M059J (cell line): ENCODE measurements at regions not wholly inside any gene's neighbourhood (a gene's known extent, or its start where the extent isn't known, plus 50 kb on each side); places are given as distances from the start of the nearest gene placed in this dataset.
A peak's percentile ranks its signal among the peaks of the same experiment; 100 is the strongest.
"Not testable (repeated sequence)": the region's sequence is repeated elsewhere in the genome, so short reads cannot be mapped to it uniquely, and the experiment has no call there.

Source experiments
- DNase-seq: peaks from one replicate; pipeline ENCODE4 v3.0.0-alpha.2; 2012; ENCODE audit warnings: low read depth

- no peak for DNase-seq
Observed at GRCh38 chrX:95218976-95219375, 1465.7 kb upstream of the DIAPH2 start.

DNA sequence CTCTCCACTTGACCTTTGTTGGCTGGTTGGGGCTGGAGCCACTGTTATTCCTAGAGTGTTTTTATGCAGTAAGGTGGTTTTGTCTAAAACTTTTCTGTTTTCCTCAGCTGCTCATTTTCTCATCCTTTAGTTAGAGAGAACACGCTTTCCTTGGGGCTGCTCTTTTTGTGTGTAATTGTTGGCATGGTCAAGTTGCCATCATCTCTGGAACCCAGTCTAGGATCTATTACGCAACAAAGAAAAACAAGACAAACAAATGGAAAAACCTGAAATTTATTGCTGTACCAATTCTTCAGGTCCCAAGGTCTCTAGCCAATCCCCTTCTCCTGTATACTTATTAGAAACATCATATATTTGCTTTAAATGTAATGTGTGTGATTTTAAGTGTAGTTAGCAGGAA, 1436.3 kb upstream of the DIAPH2 start:
- DNase-seq = no peak

GRCh38 chrX:95290455-95290854, 1394.2 kb upstream of the DIAPH2 start:
- no peak for DNase-seq

DNA sequence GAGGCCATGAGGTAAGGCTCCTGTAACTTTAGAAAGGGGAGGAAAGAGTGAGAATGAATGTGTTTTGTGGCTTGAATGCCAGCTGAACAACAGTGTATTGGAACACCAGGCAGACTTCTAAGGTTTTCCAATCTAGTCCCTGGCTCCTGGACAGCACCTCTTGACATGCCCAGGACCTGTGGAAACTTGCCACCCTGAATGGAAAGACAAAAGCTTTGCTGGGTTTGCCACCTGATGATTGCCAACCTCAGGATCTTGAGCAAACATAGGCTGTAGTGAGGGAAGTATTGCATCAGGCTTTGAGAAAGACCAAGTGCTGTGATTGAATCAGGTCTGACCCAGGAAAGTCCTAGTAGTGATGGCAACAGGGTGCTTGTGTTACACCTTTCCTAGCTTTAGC, 1393.1 kb upstream of the DIAPH2 start:
- DNase-seq = no peak

GRCh38 chrX:95318882-95319281, 1365.8 kb upstream of the DIAPH2 start:
- DNase-seq = no peak

DNA sequence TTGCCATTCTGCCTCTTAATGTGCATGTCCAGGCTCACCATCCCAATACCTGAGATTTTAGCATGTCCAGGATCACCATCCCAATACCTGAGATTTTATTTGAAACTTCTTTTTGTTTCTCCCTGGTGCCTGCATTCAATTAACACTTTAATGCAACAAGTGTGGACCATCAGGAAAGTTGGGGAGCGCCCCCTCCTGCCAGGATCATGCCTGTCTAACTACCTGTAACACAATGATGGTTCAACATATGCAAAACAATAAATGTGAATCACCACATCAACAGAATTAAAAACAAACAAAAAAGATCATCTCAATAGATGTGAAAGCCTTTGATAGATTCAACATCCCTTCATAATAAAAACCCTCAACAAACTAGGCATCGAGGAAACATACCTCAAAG, 1359.5 kb upstream of the DIAPH2 start:
- DNase-seq = no peak

GRCh38 chrX:95330292-95330691, 1354.3 kb upstream of the DIAPH2 start:
- DNase-seq = no peak

GRCh38 chrX:95332530-95332929, 1352.1 kb upstream of the DIAPH2 start:
- no peak for DNase-seq

GRCh38 chrX:95346856-95347255, 1337.8 kb upstream of the DIAPH2 start:
- DNase-seq = no peak

DNA sequence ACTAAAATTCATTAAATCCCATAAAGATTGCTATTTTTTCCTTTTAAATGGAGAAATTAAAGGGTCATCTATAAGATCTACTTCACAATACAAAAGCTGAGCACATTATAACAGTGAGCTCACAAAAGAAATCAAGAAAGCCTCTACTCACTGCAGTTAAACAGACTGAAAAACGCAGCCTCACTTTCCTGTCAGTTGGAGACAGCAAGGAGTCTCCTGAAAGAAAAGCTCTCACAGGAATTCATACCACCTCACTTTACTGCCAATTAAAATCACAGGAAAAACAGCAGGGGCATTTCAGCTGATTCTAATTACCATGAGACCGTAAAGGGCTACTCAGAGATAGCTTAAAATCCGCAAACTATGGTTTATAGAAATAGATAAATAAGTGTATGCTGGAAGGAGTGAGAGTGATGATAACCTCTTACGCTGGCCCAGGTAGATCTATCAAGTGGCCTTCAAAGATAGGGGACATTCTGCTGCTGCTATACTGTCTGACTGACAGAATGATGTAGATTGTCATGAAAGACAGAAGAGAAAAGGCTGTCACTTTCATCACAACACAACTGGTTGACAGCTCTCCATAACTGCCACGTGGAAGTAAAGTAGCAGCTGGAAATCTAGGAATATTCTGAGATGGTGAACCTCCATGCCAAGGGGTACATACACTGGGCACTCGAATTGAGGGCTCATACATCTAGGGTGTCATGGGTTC, 1333.7 kb upstream of the DIAPH2 start:
- DNase-seq = no peak

GRCh38 chrX:95367286-95367685, 1317.4 kb upstream of the DIAPH2 start:
- no peak for DNase-seq

GRCh38 chrX:95382799-95383198, 1301.8 kb upstream of the DIAPH2 start:
- no peak for DNase-seq

- DNase-seq = no peak
Observed at GRCh38 chrX:95383778-95384177, 1300.9 kb upstream of the DIAPH2 start.

GRCh38 chrX:95427389-95427788, 1257.3 kb upstream of the DIAPH2 start:
- DNase-seq = peak; percentile 1

DNA sequence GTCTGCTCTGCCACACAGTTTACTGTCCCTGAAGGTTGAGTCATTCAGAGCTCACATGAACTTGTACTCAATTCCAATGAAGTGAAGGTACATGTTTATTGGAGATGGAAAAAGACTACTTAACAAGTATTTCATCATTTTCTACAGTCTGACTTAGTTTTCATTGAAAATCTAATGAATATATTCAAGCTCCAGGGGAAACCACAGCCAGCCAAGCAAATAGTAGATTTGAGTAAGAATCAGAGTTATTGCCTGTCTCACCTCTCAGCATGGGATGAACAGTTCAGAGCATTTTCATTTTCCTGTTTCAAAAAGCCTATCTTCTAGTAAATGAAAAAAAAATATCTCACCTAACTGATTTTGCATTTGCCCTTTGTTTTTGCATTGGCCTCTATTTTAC, 1249.4 kb upstream of the DIAPH2 start:
- DNase-seq = no peak

DNA sequence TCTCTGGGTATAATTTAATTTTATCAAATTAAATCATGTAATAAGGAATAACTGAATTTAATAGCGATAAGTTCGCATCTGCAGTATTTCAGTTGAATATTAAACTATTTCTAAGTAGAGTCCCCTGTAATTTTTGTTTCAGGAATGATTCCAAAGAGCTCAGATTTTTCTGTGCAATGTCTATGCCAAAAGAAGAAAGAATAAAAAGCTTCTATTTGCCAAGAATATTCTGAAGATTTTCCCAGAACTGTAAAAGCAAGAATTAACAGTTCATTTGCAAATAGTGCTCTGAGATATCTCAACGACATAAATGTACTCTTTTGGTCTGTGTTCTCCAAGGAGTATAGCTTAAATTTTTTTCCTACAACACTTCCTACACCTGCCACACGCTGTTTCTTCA, 1242.8 kb upstream of the DIAPH2 start:
- DNase-seq = no peak

GRCh38 chrX:95484781-95485180, 1199.9 kb upstream of the DIAPH2 start:
- no peak for DNase-seq

DNA sequence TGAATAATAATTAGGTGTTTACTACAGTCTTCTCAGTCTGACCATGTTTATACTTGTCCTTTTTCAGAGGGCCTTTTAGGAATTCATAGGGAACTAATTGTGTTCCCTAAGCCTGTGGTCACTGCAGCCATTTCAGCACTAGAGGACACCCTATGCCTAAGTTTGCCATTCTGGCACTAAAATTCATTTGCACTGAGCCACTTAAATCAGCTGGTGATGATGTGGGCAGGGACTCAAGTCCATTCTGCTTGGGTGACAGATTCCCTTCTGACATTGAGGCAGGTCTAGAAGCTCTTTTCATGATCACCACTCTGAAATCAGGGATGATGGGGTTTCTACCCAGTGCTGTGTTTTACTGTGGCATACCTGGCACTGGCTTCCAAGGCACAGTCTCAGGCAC, 1178.9 kb upstream of the DIAPH2 start:
- no peak for DNase-seq

DNA sequence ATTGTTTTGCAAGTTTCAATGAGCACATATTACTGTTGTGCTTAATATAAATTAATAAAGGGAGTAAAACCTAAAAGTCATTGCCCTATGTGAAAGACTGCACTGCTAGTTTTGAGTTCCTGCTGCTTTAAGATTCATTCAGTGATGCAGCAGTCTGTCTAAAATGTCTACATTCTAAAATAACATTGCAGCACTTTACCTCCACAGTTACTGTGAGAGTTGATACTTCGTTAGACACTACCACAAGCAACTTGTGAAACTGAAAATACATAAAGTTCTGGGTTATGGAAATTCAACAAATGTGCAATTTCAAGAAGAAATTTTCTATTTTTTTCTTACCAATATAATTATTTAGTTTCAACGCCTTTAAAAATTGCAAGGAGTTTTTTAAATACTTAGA, 1175.2 kb upstream of the DIAPH2 start:
- DNase-seq = no peak

- not testable (repeated sequence) for DNase-seq
Observed at GRCh38 chrX:95524018-95524417, 1160.6 kb upstream of the DIAPH2 start.

DNA sequence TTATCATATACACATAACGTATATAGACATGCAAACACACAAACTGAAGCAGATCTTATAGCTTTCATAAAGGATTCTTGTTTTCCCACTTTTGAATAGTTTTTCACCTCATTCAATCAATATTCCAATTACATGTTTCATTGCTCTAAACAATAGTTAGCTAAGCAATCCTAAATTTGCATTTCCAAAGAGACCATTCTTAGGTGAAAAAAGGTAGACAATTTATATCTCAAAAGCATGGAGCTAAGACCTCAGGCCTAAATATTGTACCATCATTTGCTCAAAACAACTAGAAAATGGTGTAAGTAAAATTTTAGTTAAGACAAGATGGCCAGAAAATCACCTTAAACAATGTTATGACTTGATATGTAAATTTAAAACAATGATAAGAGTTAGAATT, 1148.5 kb upstream of the DIAPH2 start:
- DNase-seq = no peak

- no peak for DNase-seq
Observed at GRCh38 chrX:95536661-95537060, 1148.0 kb upstream of the DIAPH2 start.

DNA sequence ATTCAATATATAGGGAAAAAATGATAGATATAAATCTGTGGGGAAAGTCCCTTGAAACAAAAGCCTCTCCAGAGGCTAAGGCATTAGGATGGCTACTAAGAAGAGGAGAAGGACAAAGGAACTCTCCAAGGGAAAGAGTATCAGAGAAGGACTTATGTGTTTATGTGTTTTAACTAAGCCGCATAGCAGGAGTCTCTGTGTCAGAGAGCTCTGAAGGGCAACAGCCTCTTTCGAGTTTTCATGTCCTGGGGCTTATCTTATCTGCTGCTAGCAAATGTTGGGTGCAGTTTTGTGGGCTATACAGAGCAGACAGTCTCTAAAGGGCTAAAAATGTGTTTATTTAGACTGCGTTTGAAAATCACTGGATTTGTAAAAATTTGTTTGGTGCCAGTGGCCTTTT, 1145.6 kb upstream of the DIAPH2 start:
- no peak for DNase-seq

DNA sequence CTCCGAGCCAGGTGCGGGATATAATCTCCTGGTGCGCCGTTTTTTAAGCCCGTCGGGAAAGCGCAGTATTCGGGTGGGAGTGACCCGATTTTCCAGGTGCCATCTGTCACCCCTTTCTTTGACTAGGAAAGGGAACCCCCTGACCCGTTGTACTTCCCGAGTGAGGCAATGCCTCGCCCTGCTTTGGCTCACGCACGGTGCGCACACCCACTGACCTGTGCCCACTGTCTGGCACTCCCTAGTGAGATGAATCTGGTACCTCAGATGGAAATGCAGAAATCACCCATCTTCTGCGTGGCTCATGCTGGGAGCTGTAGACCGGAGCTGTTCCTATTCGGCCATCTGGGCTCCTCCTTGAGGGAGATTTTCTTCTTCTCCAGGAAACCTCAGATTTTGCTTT, 1135.1 kb upstream of the DIAPH2 start:
- not testable (repeated sequence) for DNase-seq
